IMR-90 (cell line): ENCODE measurements at regions not wholly inside any gene's neighbourhood (a gene's known extent, or its start where the extent isn't known, plus 50 kb on each side); places are given as distances from the start of the nearest gene placed in this dataset.

Experiments used
- CEBPB ChIP-seq: IDR thresholded peaks from 2 replicates; pipeline ENCODE4 v1.6.1; 2012; ENCODE audit warnings: low read depth, low read length, improper control_type of control experiment
- CHD1 ChIP-seq: IDR thresholded peaks from 2 replicates; pipeline ENCODE4 v1.6.1; 2012; ENCODE audit warnings: low read depth, low read length, improper control_type of control experiment
- CTCF ChIP-seq: conservative IDR thresholded peaks from 2 replicates; pipeline ENCODE4 v1.5.1; 2012; ENCODE audit warnings: mild to moderate bottlenecking, low read depth, low read length, improper control_type of control experiment
- MAZ ChIP-seq: IDR thresholded peaks from 2 replicates; pipeline ENCODE4 v1.6.1; 2012; ENCODE audit warnings: low read depth, mild to moderate bottlenecking, low read length, improper control_type of control experiment, moderate library complexity, borderline replicate concordance
- POLR2A ChIP-seq: IDR thresholded peaks from 2 replicates; pipeline ENCODE4 v1.6.1; 2012; ENCODE audit warnings: mild to moderate bottlenecking, low read depth, low read length
- RAD21 ChIP-seq: IDR thresholded peaks from 2 replicates; pipeline ENCODE4 v1.6.1; 2012; ENCODE audit warnings: low read length, improper control_type of control experiment
- RCOR1 ChIP-seq: IDR thresholded peaks from 2 replicates; pipeline ENCODE4 v1.6.1; 2012; ENCODE audit warnings: mild to moderate bottlenecking, low read length, improper control_type of control experiment; ENCODE audit not compliant: insufficient replicate concordance
- SMC3 ChIP-seq: fragments of 150-350 bp; IDR thresholded peaks from 2 replicates; pipeline ENCODE4 v1.6.1; 2016; ENCODE audit warnings: low read depth, mild to moderate bottlenecking, antibody characterized with exemption, low read length, moderate library complexity
- TF ChIP-seq, protein P1 (sequence below): fragments of 150-350 bp; IDR thresholded peaks from 2 replicates; pipeline ENCODE4 v1.6.1; 2016; ENCODE audit warnings: low read depth, mild to moderate bottlenecking, low read length, moderate library complexity, borderline replicate concordance

DNA sequence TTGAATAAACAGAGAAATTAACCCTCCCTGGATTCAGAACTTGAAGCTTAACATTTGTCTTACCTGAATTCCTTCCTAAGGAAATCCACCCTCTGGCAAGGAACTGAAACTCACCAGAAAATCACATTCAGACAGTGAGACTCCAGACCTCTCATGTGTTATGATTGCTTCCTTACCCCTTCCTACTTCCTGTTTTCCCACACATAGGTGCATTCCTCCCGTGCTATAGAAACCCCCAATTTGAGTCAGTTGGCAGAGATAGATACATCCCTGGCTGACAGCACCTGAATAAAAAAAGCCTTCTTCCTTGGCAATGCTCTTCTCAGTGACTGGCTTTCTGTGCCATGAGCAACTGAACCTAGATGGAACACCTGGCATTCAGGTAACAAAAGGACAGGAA, 157.0 kb upstream of the SMIM31 start:
- TF ChIP-seq CTCF: no peak
- no peak for TF ChIP-seq CEBPB
- no peak for TF ChIP-seq POLR2A
- TF ChIP-seq SMC3: no peak
- TF ChIP-seq, protein P1, sequence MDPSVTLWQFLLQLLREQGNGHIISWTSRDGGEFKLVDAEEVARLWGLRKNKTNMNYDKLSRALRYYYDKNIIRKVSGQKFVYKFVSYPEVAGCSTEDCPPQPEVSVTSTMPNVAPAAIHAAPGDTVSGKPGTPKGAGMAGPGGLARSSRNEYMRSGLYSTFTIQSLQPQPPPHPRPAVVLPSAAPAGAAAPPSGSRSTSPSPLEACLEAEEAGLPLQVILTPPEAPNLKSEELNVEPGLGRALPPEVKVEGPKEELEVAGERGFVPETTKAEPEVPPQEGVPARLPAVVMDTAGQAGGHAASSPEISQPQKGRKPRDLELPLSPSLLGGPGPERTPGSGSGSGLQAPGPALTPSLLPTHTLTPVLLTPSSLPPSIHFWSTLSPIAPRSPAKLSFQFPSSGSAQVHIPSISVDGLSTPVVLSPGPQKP: no peak
- no peak for TF ChIP-seq MAZ
- TF ChIP-seq RAD21: no peak
- TF ChIP-seq CHD1: no peak
- TF ChIP-seq RCOR1: no peak
